ENCODE measurements at regions not wholly inside any gene's neighbourhood (a gene's known extent, or its start where the extent isn't known, plus 50 kb on each side); places are given as distances from the start of the nearest gene placed in this dataset.

GRCh38 chr12:109663795-109664194, 49.8 kb upstream of the FAM222A start:
- H3K4me3 ChIP-seq (ENCODE audit: low read length), result no peak overlapping the region
- no peak overlapping the region for H3K27ac ChIP-seq (ENCODE audit: low read depth, low read length)

More at GRCh38 chr12:109663795-109664194, 49.8 kb upstream of the FAM222A start:
- Mint-ChIP-seq H3K4me3 (no peak overlapping the region), H3K9me3 (no peaks in the 10 kb centered on the region), H3K36me3 (ENCODE audit: low read depth) (no peaks in the 10 kb centered on the region), H3K27me3 (ENCODE audit: insufficient read depth) (peaks cover 6% of the 10 kb centered on the region), H3K27ac (no peak overlapping the region), H3K4me1 (no peaks in the 10 kb centered on the region)
- Histone ChIP-seq H3K9ac (ENCODE audit: extremely low read depth, low read length, poor library complexity, severe bottlenecking) (no peak overlapping the region), H3K27me3 (ENCODE audit: control insufficient read depth, insufficient read depth, low read length, poor library complexity, severe bottlenecking) (no peaks in the 10 kb centered on the region), H3K4me1 (ENCODE audit: control insufficient read depth, insufficient read depth, low read length) (no peaks in the 10 kb centered on the region), H3K9me3 (ENCODE audit: control insufficient read depth, low read length) (peaks cover 5% of the 10 kb centered on the region), H3K36me3 (ENCODE audit: control insufficient read depth, insufficient read depth, low read length) (no peaks in the 10 kb centered on the region)
- 87 to 89% methylated on average over 7 of the region's 7 CpGs for WGBS, 2 experiments (ENCODE audit: insufficient coverage in 1 of 2, insufficient read length in 1 of 2)
- TF ChIP-seq CTCF (conservative IDR thresholded peaks at IDR 0.05), result no peak
- DNase-seq, result no peak
